Mucosa of descending colon (tissue), 3 donors: ENCODE measurements at regions not wholly inside any gene's neighbourhood (a gene's known extent, or its start where the extent isn't known, plus 50 kb on each side); places are given as distances from the start of the nearest gene placed in this dataset.

ENCODE experiments used
- ATAC-seq: fragments of 200-7000 bp; cut with Tn5 transposase; one replicate; pipeline ENCODE4 v1.9.1; 2020; ENCODE audit warnings: mild to moderate bottlenecking, moderate library complexity
- DNase-seq, 3 donors: peaks; one replicate each; pipeline ENCODE4 v3.0.0-alpha.2; 2020
- H3K36me3 ChIP-seq: fragments of 200-600 bp; one replicate; pipeline ENCODE4 v1.8.0; 2021; ENCODE audit warnings: low read depth, mild to moderate bottlenecking
- H3K4me1 ChIP-seq: fragments of 200-600 bp; one replicate; pipeline ENCODE4 v1.8.0; 2021; ENCODE audit warnings: low read depth, mild to moderate bottlenecking
- H3K4me3 ChIP-seq: fragments of 200-600 bp; one replicate; pipeline ENCODE4 v1.8.0; 2021; ENCODE audit warnings: mild to moderate bottlenecking
- H3K9me3 ChIP-seq: fragments of 200-600 bp; one replicate; pipeline ENCODE4 v1.8.0; 2021; ENCODE audit warnings: mild to moderate bottlenecking
- CTCF ChIP-seq: fragments of 200-600 bp; IDR thresholded peaks from one replicate; pipeline ENCODE4 v1.8.0; 2022; ENCODE audit warnings: antibody characterized with exemption, mild to moderate bottlenecking
- intact Hi-C, 2 donors: fragments of 100-400 bp; cut with DNase I in 1 of 2; cut with micrococcal nuclease in 1 of 2; formaldehyde crosslinking; loops; one replicate each; pipeline versions ENCODE4 v1.11.0 to v1.11.1; 2022; cut with DNase I, micrococcal nuclease
- donor health status: DM: no; HTN: no; CAD: no; lungs with moderate emphysema.
- donor health status: DM: no; HTN: no; CAD: no.
- donor health status: DM: no; HTN: yes; CAD: no.

DNA sequence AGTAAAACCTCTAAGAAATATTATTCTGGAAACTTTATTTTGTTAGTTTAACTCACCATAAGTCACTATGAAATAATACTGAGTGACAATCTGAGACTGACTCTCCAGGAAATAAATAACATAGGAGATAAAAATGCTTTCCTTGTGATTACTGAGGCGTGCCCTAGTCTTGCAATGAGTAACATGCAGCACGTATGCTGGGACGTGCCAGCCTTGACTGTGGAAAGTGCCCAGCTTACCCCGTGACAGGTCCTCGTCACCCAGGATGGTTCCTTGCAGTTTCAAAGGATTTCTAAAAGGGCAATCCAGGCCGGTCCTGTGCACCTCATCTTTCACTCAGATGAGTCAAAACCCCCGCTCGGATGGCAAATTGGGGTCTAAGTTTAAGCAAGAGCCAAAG, 720.8 kb upstream of the ADAMTS16 start:
- intact Hi-C loops: no loop called here

GRCh38 chr5:4420177-4420576, 720.0 kb upstream of the ADAMTS16 start:
- no peaks in the 10 kb centered on the region for H3K4me1 ChIP-seq
- ATAC-seq (no peak), DNase-seq (no peak)
- no peak overlapping the region for H3K4me3 ChIP-seq
- no peak for TF ChIP-seq CTCF
- intact Hi-C loops: no loop called here
- no peaks in the 10 kb centered on the region for H3K36me3 ChIP-seq
- peaks cover 22% of the 10 kb centered on the region for H3K9me3 ChIP-seq

More for the DNA sequence above, 720.8 kb upstream of the ADAMTS16 start:
- no peak overlapping the region for H3K4me3 ChIP-seq
- ATAC-seq (no peak), DNase-seq (no peak)
- H3K9me3 ChIP-seq: peaks cover 23% of the 10 kb centered on the region
- H3K36me3 ChIP-seq: no peaks in the 10 kb centered on the region
- no peaks in the 10 kb centered on the region for H3K4me1 ChIP-seq
- no peak for TF ChIP-seq CTCF

GRCh38 chr5:4420681-4421080, 719.4 kb upstream of the ADAMTS16 start:
- intact Hi-C loops: no loop called here

DNA sequence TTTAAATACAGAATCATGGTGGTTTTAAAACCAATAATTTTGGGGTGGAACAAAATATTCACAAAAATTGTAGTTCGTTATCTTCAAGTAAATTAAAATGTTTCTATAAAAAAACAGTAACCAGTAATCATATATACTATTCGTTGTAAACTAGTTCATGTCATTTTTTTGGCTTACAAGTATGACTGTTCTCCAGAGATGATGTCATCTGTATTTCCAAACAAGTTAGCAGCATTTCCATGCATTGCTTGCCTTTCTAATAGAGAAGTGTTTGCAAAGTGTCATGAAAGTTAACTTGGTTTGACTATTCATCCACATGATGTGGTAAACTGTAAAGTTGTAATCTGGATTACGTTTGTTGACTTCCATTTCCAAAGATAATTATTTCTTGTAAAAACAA, 717.9 kb upstream of the ADAMTS16 start:
- intact Hi-C loops: no loop called here
- no peak for DNase-seq
- ATAC-seq: no peak
- Histone ChIP-seq H3K4me1 (no peaks in the 10 kb centered on the region), H3K4me3 (no peak overlapping the region), H3K36me3 (no peaks in the 10 kb centered on the region), H3K9me3 (peaks cover 21% of the 10 kb centered on the region)
- TF ChIP-seq CTCF: no peak

More at GRCh38 chr5:4420681-4421080, 719.4 kb upstream of the ADAMTS16 start:
- Histone ChIP-seq H3K9me3 (peaks cover 20% of the 10 kb centered on the region), H3K4me3 (no peak overlapping the region), H3K4me1 (no peaks in the 10 kb centered on the region), H3K36me3 (no peaks in the 10 kb centered on the region)
- ATAC-seq (no peak), DNase-seq (no peak)
- TF ChIP-seq CTCF: no peak

DNA sequence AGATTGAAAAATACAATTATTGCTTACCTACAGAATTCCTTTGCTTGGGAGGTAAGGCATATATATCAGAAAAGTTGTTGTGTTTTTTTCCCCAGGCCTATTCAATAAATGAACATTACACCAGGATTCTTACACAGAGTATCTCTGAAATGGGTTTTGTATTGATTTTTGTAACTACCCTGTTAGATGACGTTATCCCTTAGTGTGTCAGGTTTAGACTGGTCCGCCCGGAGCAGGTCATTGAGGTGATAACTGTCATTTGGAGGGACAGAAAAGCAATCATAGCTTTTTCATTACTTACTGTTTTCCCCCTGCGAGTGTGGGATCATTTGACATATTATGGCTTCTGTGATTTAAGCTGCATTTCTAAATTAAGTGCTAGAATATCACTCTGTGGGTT, 715.2 kb upstream of the ADAMTS16 start:
- TF ChIP-seq CTCF: no peak
- H3K36me3 ChIP-seq: no peaks in the 10 kb centered on the region
- no peak for ATAC-seq
- H3K9me3 ChIP-seq: peaks cover 27% of the 10 kb centered on the region
- H3K4me1 ChIP-seq: no peaks in the 10 kb centered on the region
- DNase-seq: no peak
- intact Hi-C loops: no loop called here
- no peak overlapping the region for H3K4me3 ChIP-seq

- no peak for TF ChIP-seq CTCF
- no peak for ATAC-seq
These were observed 699.6 kb upstream of the ADAMTS16 start for GRCh38 chr5:4440536-4440935.

More at GRCh38 chr5:4440536-4440935, 699.6 kb upstream of the ADAMTS16 start:
- Histone ChIP-seq H3K4me3 (no peak overlapping the region), H3K9me3 (peaks cover 31% of the 10 kb centered on the region), H3K36me3 (no peaks in the 10 kb centered on the region), H3K4me1 (no peaks in the 10 kb centered on the region)
- intact Hi-C loops: no loop called here
- DNase-seq: no peak
